Epithelial cell of proximal tubule (primary cell): ENCODE measurements at regions not wholly inside any gene's neighbourhood (a gene's known extent, or its start where the extent isn't known, plus 50 kb on each side); places are given as distances from the start of the nearest gene placed in this dataset.

Source experiments
- DNase-seq: peaks from one replicate; pipeline ENCODE4 v3.0.0-alpha.2; 2011; ENCODE audit warnings: low read depth
- H3K4me3 ChIP-seq: 2 replicates; pipeline ENCODE4 v1.5.1; 2011; ENCODE audit warnings: low read depth, mild to moderate bottlenecking, low read length
- TF ChIP-seq, protein P1 (sequence below): conservative IDR thresholded peaks from 2 replicates; pipeline ENCODE4 v1.5.1; 2012; ENCODE audit warnings: low read depth, mild to moderate bottlenecking, low read length

DNA sequence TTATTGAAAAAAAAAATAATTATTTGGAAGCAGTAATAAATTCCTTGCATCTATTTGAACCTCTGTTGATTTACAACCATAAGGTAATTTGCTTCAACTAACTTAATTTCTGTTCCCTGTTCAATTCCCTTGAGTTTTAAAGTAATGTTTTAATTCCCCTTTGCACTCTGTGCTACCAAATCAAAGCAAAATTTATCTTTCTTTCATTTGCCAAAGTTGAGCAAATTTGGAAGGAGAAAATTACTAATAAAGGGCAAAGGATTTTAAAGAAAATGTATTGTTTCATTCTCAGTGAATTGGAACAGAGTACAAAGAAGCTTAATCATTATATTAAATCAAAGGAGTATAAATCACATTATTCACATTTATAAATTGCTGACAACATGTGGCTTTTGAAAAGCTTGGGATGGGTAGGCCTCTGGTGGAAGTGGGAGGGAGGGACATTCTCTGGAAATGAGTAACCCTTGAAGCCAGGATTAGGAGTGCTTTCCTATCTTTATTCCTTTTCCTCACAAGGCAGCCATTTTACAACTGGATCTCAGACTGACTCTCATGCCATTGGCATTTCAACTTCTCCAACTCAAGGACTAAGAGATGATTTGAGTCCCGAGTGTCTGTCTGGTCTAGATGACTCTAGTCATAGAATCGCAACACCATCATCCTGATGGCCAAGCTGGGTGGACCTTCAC, 331.6 kb upstream of the DUSP10 start:
- TF ChIP-seq, protein P1, sequence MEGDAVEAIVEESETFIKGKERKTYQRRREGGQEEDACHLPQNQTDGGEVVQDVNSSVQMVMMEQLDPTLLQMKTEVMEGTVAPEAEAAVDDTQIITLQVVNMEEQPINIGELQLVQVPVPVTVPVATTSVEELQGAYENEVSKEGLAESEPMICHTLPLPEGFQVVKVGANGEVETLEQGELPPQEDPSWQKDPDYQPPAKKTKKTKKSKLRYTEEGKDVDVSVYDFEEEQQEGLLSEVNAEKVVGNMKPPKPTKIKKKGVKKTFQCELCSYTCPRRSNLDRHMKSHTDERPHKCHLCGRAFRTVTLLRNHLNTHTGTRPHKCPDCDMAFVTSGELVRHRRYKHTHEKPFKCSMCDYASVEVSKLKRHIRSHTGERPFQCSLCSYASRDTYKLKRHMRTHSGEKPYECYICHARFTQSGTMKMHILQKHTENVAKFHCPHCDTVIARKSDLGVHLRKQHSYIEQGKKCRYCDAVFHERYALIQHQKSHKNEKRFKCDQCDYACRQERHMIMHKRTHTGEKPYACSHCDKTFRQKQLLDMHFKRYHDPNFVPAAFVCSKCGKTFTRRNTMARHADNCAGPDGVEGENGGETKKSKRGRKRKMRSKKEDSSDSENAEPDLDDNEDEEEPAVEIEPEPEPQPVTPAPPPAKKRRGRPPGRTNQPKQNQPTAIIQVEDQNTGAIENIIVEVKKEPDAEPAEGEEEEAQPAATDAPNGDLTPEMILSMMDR: no peak
- DNase-seq: no peak
- H3K4me3 ChIP-seq: no peak overlapping the region

DNA sequence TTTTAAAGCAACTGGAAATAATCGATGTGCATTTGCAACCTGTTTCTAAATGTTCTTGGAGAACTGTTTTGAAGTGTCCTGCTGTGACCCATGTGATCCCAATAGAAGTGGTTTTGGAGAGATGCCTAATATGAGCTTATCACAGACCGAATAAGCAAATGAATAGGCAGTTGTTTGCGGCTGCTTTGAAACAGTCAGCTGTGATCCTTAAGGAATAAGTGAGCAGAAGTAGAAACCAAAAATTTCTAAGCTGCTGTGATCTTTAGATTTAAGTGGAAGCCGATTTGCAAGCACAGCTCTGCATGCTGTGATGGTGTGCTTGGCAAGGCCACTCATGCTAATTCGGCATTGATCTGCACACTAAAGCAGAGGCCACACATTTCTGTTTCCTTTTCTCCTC, 329.5 kb upstream of the DUSP10 start:
- TF ChIP-seq, protein P1: no peak
- DNase-seq: no peak
- H3K4me3 ChIP-seq: no peak overlapping the region

DNA sequence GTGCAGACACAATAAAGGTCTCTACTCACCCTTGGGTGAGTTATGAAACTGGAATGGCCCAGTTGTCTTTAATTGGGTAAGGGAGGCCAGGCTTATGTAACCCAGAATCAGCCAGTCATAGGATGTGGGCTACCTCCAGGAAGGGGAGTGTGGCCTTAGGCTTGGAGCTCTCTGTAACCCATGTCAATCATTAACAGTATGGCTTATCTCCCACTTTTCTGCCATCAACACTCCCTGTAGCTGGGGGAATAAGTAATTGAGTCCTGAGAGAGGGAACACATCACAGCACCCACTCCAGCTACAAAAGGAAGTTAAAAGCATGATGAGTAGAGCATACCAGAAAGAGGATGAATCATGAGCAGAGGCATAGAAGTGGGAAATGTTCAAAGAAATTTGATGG, 327.0 kb upstream of the DUSP10 start:
- no peak overlapping the region for H3K4me3 ChIP-seq
- TF ChIP-seq, protein P1: no peak
- DNase-seq: peak; percentile 93

DNA sequence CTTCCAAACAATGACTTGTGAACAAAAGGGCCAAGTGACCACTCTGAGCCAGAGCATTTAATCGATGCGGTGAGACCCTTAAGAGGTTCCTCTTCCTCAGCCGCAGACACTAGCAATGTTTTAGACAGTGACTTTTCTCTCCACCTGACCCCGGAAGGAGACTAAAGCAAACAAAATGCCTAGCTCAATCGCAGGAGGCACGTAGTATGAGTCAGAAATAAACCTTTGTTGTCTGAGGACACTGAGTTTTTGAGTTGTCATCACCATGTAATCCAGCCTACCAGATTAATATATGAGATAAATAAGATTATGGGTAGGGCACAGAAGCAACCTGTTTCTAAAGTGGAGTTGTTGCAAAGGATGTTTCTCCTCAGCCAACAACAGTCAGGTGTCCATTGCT, 326.2 kb upstream of the DUSP10 start:
- no peak overlapping the region for H3K4me3 ChIP-seq
- TF ChIP-seq, protein P1: no peak
- no peak for DNase-seq

DNA sequence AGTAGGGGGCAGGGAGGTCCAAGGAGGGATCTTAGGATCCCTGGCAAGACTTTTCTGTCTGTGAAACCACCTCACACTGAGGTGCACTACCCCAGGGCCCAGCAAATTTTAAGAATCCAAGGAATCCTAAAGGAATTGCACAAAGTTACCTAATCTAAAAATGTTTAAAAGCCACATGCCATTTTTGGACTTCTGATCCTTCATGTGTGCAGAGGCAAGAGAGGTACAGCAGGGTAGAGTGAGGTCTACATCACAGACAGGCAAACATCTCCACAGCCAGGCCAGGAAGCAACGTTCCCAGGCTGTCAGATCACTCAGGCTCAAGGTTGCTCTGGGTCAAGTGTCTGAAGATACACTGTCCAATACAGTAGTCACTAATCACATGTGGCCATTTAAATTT, 324.6 kb upstream of the DUSP10 start:
- DNase-seq: no peak
- H3K4me3 ChIP-seq: no peak overlapping the region
- TF ChIP-seq, protein P1: no peak

DNA sequence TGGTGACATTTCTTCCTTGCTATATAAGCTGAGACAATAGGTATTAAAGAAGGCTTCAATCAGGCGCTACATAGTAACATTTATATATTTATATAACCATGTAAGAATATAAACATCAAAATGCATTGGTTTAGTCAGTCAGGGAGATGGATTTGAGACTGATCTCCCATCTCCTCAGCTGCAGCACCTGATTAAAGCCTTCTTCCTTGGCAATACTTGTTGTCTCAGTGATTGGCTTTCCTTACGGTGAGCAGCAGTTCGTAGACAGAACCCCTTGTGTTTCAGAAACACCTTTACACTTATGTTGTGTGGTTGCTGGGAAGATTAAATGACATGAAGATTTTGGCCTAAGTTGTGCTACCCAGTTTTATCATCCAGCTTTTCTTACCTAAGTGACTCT, 323.3 kb upstream of the DUSP10 start:
- DNase-seq: no peak
- H3K4me3 ChIP-seq: no peak overlapping the region
- TF ChIP-seq, protein P1: no peak
